ENCODE measurements at regions not wholly inside any gene's neighbourhood (a gene's known extent, or its start where the extent isn't known, plus 50 kb on each side); places are given as distances from the start of the nearest gene placed in this dataset.

DNA sequence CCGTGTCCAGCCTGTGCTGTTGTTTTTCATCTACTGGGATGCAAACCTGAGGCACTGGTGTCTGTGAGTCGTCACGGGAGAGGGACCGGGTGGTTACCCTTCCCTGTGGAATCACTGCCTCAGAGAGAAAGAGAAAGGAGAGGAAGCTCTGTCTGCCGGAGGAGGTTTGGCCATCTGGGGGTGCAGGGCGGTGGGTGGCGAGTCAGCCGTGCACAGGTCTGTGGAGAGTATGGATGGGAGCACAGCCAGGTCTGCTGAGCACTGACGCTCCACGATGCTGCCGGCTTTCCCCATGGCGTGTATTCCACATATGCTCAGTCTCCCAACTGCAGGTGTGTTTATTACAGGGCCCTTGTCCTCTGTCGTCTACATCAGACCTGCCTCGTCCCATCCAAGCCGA lies 395.2 kb upstream of the IRX4 start:
- H3K4me1 ChIP-seq, result no peaks in the 10 kb centered on the region
- peaks cover 6% of the 10 kb centered on the region for H3K27me3 ChIP-seq
- H3K36me3 ChIP-seq, result no peaks in the 10 kb centered on the region
- H3K27ac ChIP-seq, result no peak overlapping the region
- no peaks in the 10 kb centered on the region for H3K9me3 ChIP-seq
- no peak overlapping the region for H3K4me3 ChIP-seq
- no peak for DNase-seq (ENCODE audit: low spot score in 2 of 2)
- no peak for TF ChIP-seq EP300 (IDR thresholded peaks at IDR 0.05)
- TF ChIP-seq POLR2A (IDR thresholded peaks at IDR 0.05), result no peak
- TF ChIP-seq, protein P1, sequence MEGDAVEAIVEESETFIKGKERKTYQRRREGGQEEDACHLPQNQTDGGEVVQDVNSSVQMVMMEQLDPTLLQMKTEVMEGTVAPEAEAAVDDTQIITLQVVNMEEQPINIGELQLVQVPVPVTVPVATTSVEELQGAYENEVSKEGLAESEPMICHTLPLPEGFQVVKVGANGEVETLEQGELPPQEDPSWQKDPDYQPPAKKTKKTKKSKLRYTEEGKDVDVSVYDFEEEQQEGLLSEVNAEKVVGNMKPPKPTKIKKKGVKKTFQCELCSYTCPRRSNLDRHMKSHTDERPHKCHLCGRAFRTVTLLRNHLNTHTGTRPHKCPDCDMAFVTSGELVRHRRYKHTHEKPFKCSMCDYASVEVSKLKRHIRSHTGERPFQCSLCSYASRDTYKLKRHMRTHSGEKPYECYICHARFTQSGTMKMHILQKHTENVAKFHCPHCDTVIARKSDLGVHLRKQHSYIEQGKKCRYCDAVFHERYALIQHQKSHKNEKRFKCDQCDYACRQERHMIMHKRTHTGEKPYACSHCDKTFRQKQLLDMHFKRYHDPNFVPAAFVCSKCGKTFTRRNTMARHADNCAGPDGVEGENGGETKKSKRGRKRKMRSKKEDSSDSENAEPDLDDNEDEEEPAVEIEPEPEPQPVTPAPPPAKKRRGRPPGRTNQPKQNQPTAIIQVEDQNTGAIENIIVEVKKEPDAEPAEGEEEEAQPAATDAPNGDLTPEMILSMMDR (IDR thresholded peaks at IDR 0.05), result no peak
- no peak for TF ChIP-seq POLR2AphosphoS5 (IDR thresholded peaks at IDR 0.05)
- WGBS, result 84% methylated on average over 15 of the region's 15 CpGs

DNA sequence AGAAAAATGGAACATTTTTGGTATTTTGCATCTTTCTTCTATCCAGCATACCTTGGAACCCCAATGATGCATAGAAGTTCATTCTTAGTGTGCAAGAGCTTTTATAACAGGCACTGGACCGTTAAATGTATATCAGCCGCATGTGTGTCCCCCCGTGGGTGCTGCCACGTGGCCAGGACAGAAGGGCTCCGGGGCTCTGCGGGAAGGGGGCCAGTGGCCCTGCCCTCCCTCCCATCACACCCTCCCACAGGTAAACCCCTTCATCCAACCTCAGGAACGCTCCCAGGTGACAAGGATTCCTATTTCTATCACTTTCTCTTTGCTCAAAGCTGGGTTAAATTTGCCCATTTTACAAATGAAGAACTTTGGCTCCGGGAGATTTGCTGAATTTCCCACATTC lies 393.4 kb upstream of the IRX4 start:
- Histone ChIP-seq H3K4me1 (no peaks in the 10 kb centered on the region), H3K4me3 (no peak overlapping the region), H3K27me3 (peaks cover 6% of the 10 kb centered on the region), H3K36me3 (no peaks in the 10 kb centered on the region), H3K9me3 (no peaks in the 10 kb centered on the region), H3K27ac (no peak overlapping the region)
- DNase-seq (ENCODE audit: low spot score in 2 of 2), result no peak
- WGBS, result 85% methylated on average over 8 of the region's 8 CpGs
- TF ChIP-seq POLR2A (IDR thresholded peaks at IDR 0.05) (no peak), POLR2AphosphoS5 (IDR thresholded peaks at IDR 0.05) (no peak), EP300 (IDR thresholded peaks at IDR 0.05) (no peak)

DNA sequence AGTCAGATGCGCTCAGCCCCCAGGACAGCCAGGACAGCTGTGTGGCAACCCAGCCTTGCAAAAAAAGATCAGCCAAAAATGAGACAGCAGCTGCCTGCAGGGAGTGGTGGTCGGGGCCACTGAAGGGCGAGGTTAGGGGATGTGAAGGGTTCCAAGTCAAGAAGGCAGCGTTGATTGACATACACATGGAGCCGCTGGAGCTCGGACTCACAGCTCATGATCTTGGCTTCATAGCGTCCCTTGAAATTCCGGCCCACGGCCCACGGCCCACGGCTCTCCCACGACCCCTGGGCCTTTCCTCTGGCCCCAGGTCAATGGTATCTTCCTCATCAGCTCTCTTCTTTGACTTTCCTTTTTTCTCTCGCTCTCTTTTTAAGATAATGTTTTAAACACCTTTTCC lies 390.0 kb upstream of the IRX4 start:
- Histone ChIP-seq H3K4me3 (no peak overlapping the region), H3K4me1 (no peaks in the 10 kb centered on the region), H3K27ac (no peak overlapping the region), H3K36me3 (no peaks in the 10 kb centered on the region), H3K27me3 (peaks cover 13% of the 10 kb centered on the region), H3K9me3 (no peaks in the 10 kb centered on the region)
- peak in 1 of 2 donors; percentile 26 for DNase-seq (ENCODE audit: low spot score in 2 of 2)
- TF ChIP-seq POLR2A (IDR thresholded peaks at IDR 0.05), result no peak
- no peak for TF ChIP-seq POLR2AphosphoS5 (IDR thresholded peaks at IDR 0.05)
- no peak for TF ChIP-seq EP300 (IDR thresholded peaks at IDR 0.05)
- TF ChIP-seq, protein P1 (IDR thresholded peaks at IDR 0.05), result no peak
- 86% methylated on average over 13 of the region's 13 CpGs for WGBS

DNA sequence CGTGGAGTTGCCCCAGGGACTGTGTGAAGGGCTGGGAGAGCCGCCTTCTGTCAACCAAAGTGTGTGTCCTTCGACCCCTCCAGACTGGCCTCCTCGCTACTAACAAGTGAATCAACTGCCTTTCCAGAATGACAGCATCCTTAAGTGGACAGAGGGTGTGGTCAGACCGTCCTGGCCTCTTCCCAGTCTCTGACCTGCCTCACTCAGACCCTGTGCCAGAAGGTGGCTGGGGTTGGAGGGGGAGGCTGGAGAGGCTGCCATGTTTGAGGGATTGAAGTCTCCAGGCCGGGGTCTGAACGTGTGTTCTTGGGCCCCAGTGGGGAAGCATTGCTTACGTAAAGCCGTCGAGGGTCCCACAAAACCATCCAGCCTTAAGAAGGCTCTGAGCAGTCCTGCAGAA lies 389.3 kb upstream of the IRX4 start:
- WGBS, result 89% methylated on average over 10 of the region's 10 CpGs
- Histone ChIP-seq H3K9me3 (no peaks in the 10 kb centered on the region), H3K36me3 (no peaks in the 10 kb centered on the region), H3K4me3 (no peak overlapping the region), H3K4me1 (no peaks in the 10 kb centered on the region), H3K27ac (no peak overlapping the region), H3K27me3 (peaks cover 13% of the 10 kb centered on the region)
- no peak for TF ChIP-seq POLR2A (IDR thresholded peaks at IDR 0.05)
- TF ChIP-seq, protein P1 (IDR thresholded peaks at IDR 0.05), result no peak
- TF ChIP-seq EP300 (IDR thresholded peaks at IDR 0.05), result no peak
- no peak for TF ChIP-seq POLR2AphosphoS5 (IDR thresholded peaks at IDR 0.05)
- DNase-seq (ENCODE audit: low spot score in 2 of 2), result no peak

DNA sequence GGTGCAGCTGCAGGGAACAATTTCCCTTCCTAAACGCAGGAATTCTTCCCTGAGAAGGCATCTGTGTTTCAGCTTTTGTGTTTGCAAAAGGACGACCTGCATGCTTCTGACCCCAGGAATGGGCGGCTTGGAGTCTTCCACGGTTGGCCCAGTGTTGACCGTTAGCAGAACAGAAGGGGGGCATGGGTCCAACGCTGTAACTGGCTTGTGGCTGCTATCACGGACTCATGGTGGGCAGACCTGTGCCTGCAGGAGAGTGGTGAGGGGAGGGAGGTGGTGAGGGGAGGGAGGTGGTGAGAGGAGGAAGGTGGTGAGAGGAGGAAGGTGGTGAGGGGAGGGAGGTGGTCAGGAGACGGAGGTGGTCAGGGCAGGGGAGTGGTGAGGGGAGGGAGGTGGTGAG lies 388.6 kb upstream of the IRX4 start:
- 82% methylated on average over 8 of the region's 8 CpGs for WGBS
- Histone ChIP-seq H3K27ac (no peak overlapping the region), H3K9me3 (no peaks in the 10 kb centered on the region), H3K4me3 (no peak overlapping the region), H3K36me3 (no peaks in the 10 kb centered on the region), H3K27me3 (peaks cover 10% of the 10 kb centered on the region), H3K4me1 (no peaks in the 10 kb centered on the region)
- DNase-seq (ENCODE audit: low spot score in 2 of 2), result no peak
- TF ChIP-seq POLR2AphosphoS5 (IDR thresholded peaks at IDR 0.05), result no peak
- no peak for TF ChIP-seq EP300 (IDR thresholded peaks at IDR 0.05)
- no peak for TF ChIP-seq POLR2A (IDR thresholded peaks at IDR 0.05)
- TF ChIP-seq, protein P1 (IDR thresholded peaks at IDR 0.05), result no peak

DNA sequence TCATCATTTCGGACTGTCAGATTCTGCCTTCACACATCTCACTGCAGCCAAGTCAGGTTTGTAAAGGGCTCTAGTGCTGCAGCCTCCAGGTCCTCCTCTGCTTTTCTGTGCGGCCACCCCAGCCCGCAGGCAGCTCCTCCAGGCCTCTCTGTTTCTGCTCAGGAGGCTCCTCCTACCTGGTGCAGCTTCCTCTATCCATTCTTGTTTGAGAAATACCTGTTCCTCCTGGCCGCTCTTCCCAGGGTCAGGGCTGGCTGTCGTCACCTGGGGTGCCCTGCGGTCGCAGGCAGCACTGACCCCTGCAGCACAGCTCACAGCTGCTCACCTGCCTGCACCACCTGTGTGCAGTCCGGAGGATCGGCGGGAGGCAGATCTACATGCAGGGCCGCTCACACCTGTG lies 387.7 kb upstream of the IRX4 start:
- H3K36me3 ChIP-seq, result no peaks in the 10 kb centered on the region
- H3K4me3 ChIP-seq, result no peak overlapping the region
- peaks cover 10% of the 10 kb centered on the region for H3K27me3 ChIP-seq
- no peaks in the 10 kb centered on the region for H3K9me3 ChIP-seq
- DNase-seq (ENCODE audit: low spot score in 2 of 2), result no peak
- no peak overlapping the region for H3K27ac ChIP-seq
- H3K4me1 ChIP-seq, result no peaks in the 10 kb centered on the region
- no peak for TF ChIP-seq POLR2AphosphoS5 (IDR thresholded peaks at IDR 0.05)
- TF ChIP-seq POLR2A (IDR thresholded peaks at IDR 0.05), result no peak
- TF ChIP-seq, protein P1 (IDR thresholded peaks at IDR 0.05), result no peak
- no peak for TF ChIP-seq EP300 (IDR thresholded peaks at IDR 0.05)
- 84% methylated on average over 11 of the region's 11 CpGs for WGBS

Data from suprapubic skin (tissue), 4 donors.